Neural progenitor cell (in vitro differentiated cells): ENCODE measurements at regions not wholly inside any gene's neighbourhood (a gene's known extent, or its start where the extent isn't known, plus 50 kb on each side); places are given as distances from the start of the nearest gene placed in this dataset.
A peak's percentile ranks its signal among the peaks of the same experiment; 100 is the strongest.

Experiments used
- DNase-seq: peaks from one replicate; pipeline ENCODE4 v3.0.0-alpha.2; 2016; ENCODE audit warnings: low spot score
- H2AFZ ChIP-seq: fragments of 200-600 bp; sonication (generic); replicated peaks from 2 replicates; pipeline ENCODE4 v1.6.1; 2016; ENCODE audit warnings: antibody characterized with exemption
- H3F3A ChIP-seq: fragments of 200-600 bp; sonication (generic); 2 replicates; pipeline ENCODE4 v1.6.1; 2016; ENCODE audit warnings: antibody characterized with exemption, low read depth
- H3K27ac ChIP-seq: fragments of 200-600 bp; sonication (generic); 2 replicates; pipeline ENCODE4 v1.5.1; 2016; ENCODE audit warnings: mild to moderate bottlenecking
- H3K27me3 ChIP-seq: fragments of 200-600 bp; sonication (generic); 2 replicates; pipeline ENCODE4 v1.6.1; 2016; ENCODE audit warnings: mild to moderate bottlenecking, moderate library complexity
- H3K36me3 ChIP-seq: fragments of 200-600 bp; sonication (generic); 2 replicates; pipeline ENCODE4 v1.5.1; 2016
- H3K4me1 ChIP-seq: fragments of 200-600 bp; sonication (generic); 2 replicates; pipeline ENCODE4 v1.6.1; 2016; ENCODE audit warnings: mixed run types
- H3K4me2 ChIP-seq: fragments of 200-600 bp; sonication (generic); 2 replicates; pipeline ENCODE4 v1.6.1; 2016
- H3K4me3 ChIP-seq: fragments of 200-600 bp; sonication (generic); 2 replicates; pipeline ENCODE4 v1.5.1; 2016
- H3K79me2 ChIP-seq: fragments of 200-600 bp; sonication (generic); 2 replicates; pipeline ENCODE4 v1.6.1; 2016; ENCODE audit warnings: low read depth
- H3K9ac ChIP-seq: fragments of 200-600 bp; sonication (generic); 2 replicates; pipeline ENCODE4 v1.6.1; 2016
- H3K9me3 ChIP-seq: fragments of 200-600 bp; sonication (generic); 2 replicates; pipeline ENCODE4 v1.5.1; 2016; ENCODE audit warnings: low read depth
- H4K20me1 ChIP-seq: fragments of 200-600 bp; sonication (generic); 2 replicates; pipeline ENCODE4 v1.6.1; 2016; ENCODE audit warnings: low read depth
- H3K27ac Mint-ChIP-seq: 3 replicates; pipeline ENCODE4 v1.8.0; 2021; ENCODE audit warnings: mixed read lengths
- H3K27me3 Mint-ChIP-seq: 2 replicates; pipeline ENCODE4 v1.8.0; 2022; ENCODE audit warnings: low read depth, mild to moderate bottlenecking, inconsistent platforms, moderate library complexity, mixed read lengths; ENCODE audit not compliant: insufficient read depth
- H3K36me3 Mint-ChIP-seq: 3 replicates; pipeline ENCODE4 v1.8.0; 2021; ENCODE audit warnings: mixed read lengths
- H3K4me1 Mint-ChIP-seq: 3 replicates; pipeline ENCODE4 v1.8.0; 2021; ENCODE audit warnings: mixed read lengths
- H3K4me3 Mint-ChIP-seq: 3 replicates; pipeline ENCODE4 v1.8.0; 2021; ENCODE audit warnings: mild to moderate bottlenecking, moderate library complexity, mixed read lengths
- H3K9me3 Mint-ChIP-seq: 3 replicates; pipeline ENCODE4 v1.8.0; 2020; ENCODE audit warnings: mixed read lengths
- EZH2 ChIP-seq: fragments of 200-600 bp; sonication (generic); IDR thresholded peaks from 2 replicates; pipeline ENCODE4 v1.6.1; 2017; ENCODE audit warnings: antibody characterized with exemption, mild to moderate bottlenecking, moderate library complexity
- EZH2phosphoT487 ChIP-seq: fragments of 200-600 bp; sonication (generic); IDR thresholded peaks from 2 replicates; pipeline ENCODE4 v1.6.1; 2017; ENCODE audit warnings: antibody characterized with exemption
- TF ChIP-seq, protein P1 (sequence below): fragments of 200-600 bp; sonication (generic); IDR thresholded peaks from 2 replicates; pipeline ENCODE4 v1.5.1; 2017; ENCODE audit warnings: antibody characterized with exemption, mild to moderate bottlenecking

GRCh38 chr10:81095238-81095637 is 557.5 kb downstream of the SH2D4B start:
- H3K27ac ChIP-seq = no peak overlapping the region
- H3F3A ChIP-seq = no peaks in the 10 kb centered on the region
- Mint-ChIP-seq H3K9me3 (peaks cover 2% of the 10 kb centered on the region), H3K27me3 (no peaks in the 10 kb centered on the region), H3K4me3 (no peak overlapping the region), H3K36me3 (no peaks in the 10 kb centered on the region), H3K4me1 (no peaks in the 10 kb centered on the region), H3K27ac (no peak overlapping the region)
- no peaks in the 10 kb centered on the region for H3K27me3 ChIP-seq
- H3K36me3 ChIP-seq = no peaks in the 10 kb centered on the region
- no peaks in the 10 kb centered on the region for H3K9me3 ChIP-seq
- no peak for TF ChIP-seq EZH2
- no peak for TF ChIP-seq EZH2phosphoT487
- TF ChIP-seq, protein P1, sequence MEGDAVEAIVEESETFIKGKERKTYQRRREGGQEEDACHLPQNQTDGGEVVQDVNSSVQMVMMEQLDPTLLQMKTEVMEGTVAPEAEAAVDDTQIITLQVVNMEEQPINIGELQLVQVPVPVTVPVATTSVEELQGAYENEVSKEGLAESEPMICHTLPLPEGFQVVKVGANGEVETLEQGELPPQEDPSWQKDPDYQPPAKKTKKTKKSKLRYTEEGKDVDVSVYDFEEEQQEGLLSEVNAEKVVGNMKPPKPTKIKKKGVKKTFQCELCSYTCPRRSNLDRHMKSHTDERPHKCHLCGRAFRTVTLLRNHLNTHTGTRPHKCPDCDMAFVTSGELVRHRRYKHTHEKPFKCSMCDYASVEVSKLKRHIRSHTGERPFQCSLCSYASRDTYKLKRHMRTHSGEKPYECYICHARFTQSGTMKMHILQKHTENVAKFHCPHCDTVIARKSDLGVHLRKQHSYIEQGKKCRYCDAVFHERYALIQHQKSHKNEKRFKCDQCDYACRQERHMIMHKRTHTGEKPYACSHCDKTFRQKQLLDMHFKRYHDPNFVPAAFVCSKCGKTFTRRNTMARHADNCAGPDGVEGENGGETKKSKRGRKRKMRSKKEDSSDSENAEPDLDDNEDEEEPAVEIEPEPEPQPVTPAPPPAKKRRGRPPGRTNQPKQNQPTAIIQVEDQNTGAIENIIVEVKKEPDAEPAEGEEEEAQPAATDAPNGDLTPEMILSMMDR = no peak
- H3K4me2 ChIP-seq = no peak overlapping the region
- no peak overlapping the region for H3K9ac ChIP-seq
- H3K4me3 ChIP-seq = no peak overlapping the region
- peak overlapping the region; percentile 24 for H2AFZ ChIP-seq
- no peak for DNase-seq
- no peaks in the 10 kb centered on the region for H4K20me1 ChIP-seq
- no peaks in the 10 kb centered on the region for H3K4me1 ChIP-seq
- no peaks in the 10 kb centered on the region for H3K79me2 ChIP-seq

DNA sequence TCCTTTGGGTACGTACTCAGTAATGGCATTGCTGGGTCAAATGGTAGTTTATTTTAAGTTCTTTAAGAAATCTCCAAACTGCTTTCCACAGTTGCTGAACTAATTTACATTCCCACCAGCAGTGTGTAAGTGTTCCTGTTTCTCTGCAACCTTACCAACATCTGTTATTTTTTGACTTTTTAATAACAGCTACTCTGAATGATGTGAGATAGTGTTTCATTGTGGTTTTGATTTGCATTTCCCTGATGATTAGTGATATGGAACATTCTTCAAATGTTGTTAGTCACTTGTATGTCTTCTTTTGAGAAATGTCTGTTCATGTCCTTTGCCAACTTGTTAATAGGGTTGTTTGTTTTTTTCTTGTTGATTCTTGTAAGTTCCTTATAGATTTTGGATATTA is 558.9 kb downstream of the SH2D4B start:
- H2AFZ ChIP-seq = no peak overlapping the region
- Mint-ChIP-seq H3K27me3 (no peaks in the 10 kb centered on the region), H3K36me3 (no peaks in the 10 kb centered on the region)

DNA sequence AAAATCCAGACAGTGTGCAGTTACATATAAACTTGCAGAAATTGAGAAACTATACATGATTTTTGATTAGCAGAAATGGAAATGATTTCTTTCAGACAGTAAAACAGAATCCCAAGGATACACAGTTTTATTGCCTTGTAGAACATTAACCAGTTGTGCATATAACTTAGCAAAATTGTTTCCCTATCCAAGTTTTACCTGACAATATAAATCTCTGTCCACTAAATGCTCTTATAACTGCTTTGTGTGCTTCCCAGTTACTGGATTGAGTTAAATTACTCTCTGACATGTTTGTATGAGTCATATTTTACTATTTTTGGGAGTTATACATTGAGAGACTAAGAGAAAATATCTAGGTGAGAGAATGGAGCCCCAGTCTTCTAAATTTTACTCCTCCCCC is 563.4 kb downstream of the SH2D4B start:
- Mint-ChIP-seq H3K36me3 (no peaks in the 10 kb centered on the region), H3K27ac (no peak overlapping the region), H3K9me3 (no peaks in the 10 kb centered on the region), H3K4me1 (no peaks in the 10 kb centered on the region), H3K4me3 (no peak overlapping the region), H3K27me3 (peaks cover 2% of the 10 kb centered on the region)
- DNase-seq = no peak
- Histone ChIP-seq H3K4me2 (no peak overlapping the region), H3K79me2 (no peaks in the 10 kb centered on the region), H4K20me1 (no peaks in the 10 kb centered on the region), H3K27ac (no peak overlapping the region), H3K27me3 (no peaks in the 10 kb centered on the region), H2AFZ (no peak overlapping the region), H3F3A (no peaks in the 10 kb centered on the region), H3K9me3 (no peaks in the 10 kb centered on the region), H3K4me3 (no peak overlapping the region), H3K4me1 (no peaks in the 10 kb centered on the region), H3K9ac (no peak overlapping the region), H3K36me3 (no peaks in the 10 kb centered on the region)
- TF ChIP-seq EZH2 (no peak), EZH2phosphoT487 (no peak)
- TF ChIP-seq, protein P1 = no peak

More for the DNA sequence above, 558.9 kb downstream of the SH2D4B start:
- H3K4me1 Mint-ChIP-seq = no peaks in the 10 kb centered on the region
- no peak overlapping the region for H3K4me3 Mint-ChIP-seq
- Histone ChIP-seq H3K27me3 (no peaks in the 10 kb centered on the region), H3K9ac (no peak overlapping the region), H3K9me3 (no peaks in the 10 kb centered on the region), H3F3A (no peaks in the 10 kb centered on the region), H3K36me3 (no peaks in the 10 kb centered on the region), H3K27ac (no peak overlapping the region), H3K4me3 (no peak overlapping the region), H3K4me2 (no peak overlapping the region), H3K79me2 (no peaks in the 10 kb centered on the region), H4K20me1 (no peaks in the 10 kb centered on the region), H3K4me1 (no peaks in the 10 kb centered on the region)
- DNase-seq = no peak
- peaks cover 2% of the 10 kb centered on the region for H3K9me3 Mint-ChIP-seq
- H3K27ac Mint-ChIP-seq = no peak overlapping the region
- no peak for TF ChIP-seq EZH2phosphoT487
- TF ChIP-seq, protein P1 = no peak
- TF ChIP-seq EZH2 = no peak

DNA sequence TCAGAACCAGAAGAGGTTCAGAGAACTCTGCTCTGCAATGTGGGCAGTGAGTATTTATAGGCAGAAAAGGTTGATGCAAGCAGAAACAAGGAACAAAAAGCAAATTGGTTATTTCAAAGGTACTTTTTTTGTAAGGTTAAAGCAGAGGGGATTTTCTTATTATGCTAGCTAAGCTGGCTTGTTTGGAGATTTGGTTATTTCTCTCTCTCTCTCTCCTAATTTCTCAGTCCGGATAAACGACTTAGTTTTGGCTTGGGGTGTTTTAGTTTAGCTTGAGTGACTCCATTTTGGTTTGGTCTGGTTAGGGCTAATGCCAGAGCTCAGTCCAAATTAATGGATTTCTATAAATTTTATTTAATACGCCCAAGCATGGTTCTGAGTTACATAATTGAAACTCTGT is 566.8 kb downstream of the SH2D4B start:
- Mint-ChIP-seq H3K9me3 (no peaks in the 10 kb centered on the region), H3K4me3 (no peak overlapping the region)

More for the DNA sequence above, 566.8 kb downstream of the SH2D4B start:
- Histone ChIP-seq H3K9me3 (no peaks in the 10 kb centered on the region), H3K9ac (no peak overlapping the region), H3K4me1 (no peaks in the 10 kb centered on the region), H3F3A (no peaks in the 10 kb centered on the region), H2AFZ (peak overlapping the region; percentile 24), H3K27ac (no peak overlapping the region), H3K36me3 (no peaks in the 10 kb centered on the region), H3K4me2 (no peak overlapping the region), H3K27me3 (no peaks in the 10 kb centered on the region), H4K20me1 (no peaks in the 10 kb centered on the region), H3K79me2 (no peaks in the 10 kb centered on the region), H3K4me3 (no peak overlapping the region)
- Mint-ChIP-seq H3K27me3 (peaks cover 2% of the 10 kb centered on the region), H3K27ac (no peak overlapping the region), H3K4me1 (no peaks in the 10 kb centered on the region), H3K36me3 (no peaks in the 10 kb centered on the region)
- TF ChIP-seq, protein P1 = no peak
- TF ChIP-seq EZH2 (no peak), EZH2phosphoT487 (no peak)
- no peak for DNase-seq
